ENCODE measurements at regions not wholly inside any gene's neighbourhood (a gene's known extent, or its start where the extent isn't known, plus 50 kb on each side); places are given as distances from the start of the nearest gene placed in this dataset.

DNA sequence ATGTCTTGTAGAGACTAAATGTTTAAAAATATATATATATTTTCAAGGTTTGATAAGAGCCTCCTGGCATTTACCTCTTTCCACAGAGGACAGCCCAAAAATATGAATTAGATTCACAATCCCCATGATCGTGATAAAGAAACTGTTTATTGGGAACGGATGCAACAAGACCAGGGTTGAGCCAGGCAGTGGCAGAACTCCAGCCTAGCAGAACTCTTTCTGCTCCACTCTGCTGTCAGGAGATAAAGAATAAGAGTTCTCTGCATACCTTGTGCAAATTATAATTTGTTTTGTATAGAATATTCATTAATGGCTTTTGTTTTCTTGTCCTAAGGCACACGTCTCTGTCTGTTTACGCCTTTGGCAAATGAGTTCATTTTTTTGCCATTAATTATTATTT lies 472.2 kb downstream of the TUSC1 start:
- TF ChIP-seq, protein P1, sequence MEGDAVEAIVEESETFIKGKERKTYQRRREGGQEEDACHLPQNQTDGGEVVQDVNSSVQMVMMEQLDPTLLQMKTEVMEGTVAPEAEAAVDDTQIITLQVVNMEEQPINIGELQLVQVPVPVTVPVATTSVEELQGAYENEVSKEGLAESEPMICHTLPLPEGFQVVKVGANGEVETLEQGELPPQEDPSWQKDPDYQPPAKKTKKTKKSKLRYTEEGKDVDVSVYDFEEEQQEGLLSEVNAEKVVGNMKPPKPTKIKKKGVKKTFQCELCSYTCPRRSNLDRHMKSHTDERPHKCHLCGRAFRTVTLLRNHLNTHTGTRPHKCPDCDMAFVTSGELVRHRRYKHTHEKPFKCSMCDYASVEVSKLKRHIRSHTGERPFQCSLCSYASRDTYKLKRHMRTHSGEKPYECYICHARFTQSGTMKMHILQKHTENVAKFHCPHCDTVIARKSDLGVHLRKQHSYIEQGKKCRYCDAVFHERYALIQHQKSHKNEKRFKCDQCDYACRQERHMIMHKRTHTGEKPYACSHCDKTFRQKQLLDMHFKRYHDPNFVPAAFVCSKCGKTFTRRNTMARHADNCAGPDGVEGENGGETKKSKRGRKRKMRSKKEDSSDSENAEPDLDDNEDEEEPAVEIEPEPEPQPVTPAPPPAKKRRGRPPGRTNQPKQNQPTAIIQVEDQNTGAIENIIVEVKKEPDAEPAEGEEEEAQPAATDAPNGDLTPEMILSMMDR (CRISPR knock-in tag; IDR thresholded peaks at IDR 0.05): no peak
- TF ChIP-seq CBX1 (IDR thresholded peaks at IDR 0.05; ENCODE audit: low read depth) (no peak), POLR2A (IDR thresholded peaks at IDR 0.05; ENCODE audit: insufficient read depth in 1 of 2, low read depth in 2 of 2, low read length in 2 of 2) (no peak)

Measured in HepG2 (cell line).